Adipocyte (in vitro differentiated cells): ENCODE measurements at regions not wholly inside any gene's neighbourhood (a gene's known extent, or its start where the extent isn't known, plus 50 kb on each side); places are given as distances from the start of the nearest gene placed in this dataset.

Experiments used
- DNase-seq: peaks from one replicate; pipeline ENCODE4 v3.0.0-alpha.2; 2015; ENCODE audit warnings: low read depth
- H3K27me3 ChIP-seq: replicated peaks from 2 replicates; pipeline ENCODE4 v1.7.0; 2013; ENCODE audit warnings: mild to moderate bottlenecking, low read length, moderate library complexity; ENCODE audit not compliant: control insufficient read depth, insufficient read depth
- H3K36me3 ChIP-seq: 2 replicates; pipeline ENCODE4 v1.7.0; 2013; ENCODE audit warnings: low read length, mild to moderate bottlenecking, moderate library complexity; ENCODE audit not compliant: control insufficient read depth, insufficient read depth, severe bottlenecking
- H3K4me1 ChIP-seq: 2 replicates; pipeline ENCODE4 v1.7.0; 2013; ENCODE audit warnings: mild to moderate bottlenecking, low read length, moderate library complexity; ENCODE audit not compliant: control insufficient read depth, insufficient read depth
- H3K4me3 ChIP-seq: 2 replicates; pipeline ENCODE4 v1.7.0; 2013; ENCODE audit warnings: mild to moderate bottlenecking, low read length, moderate library complexity
- H3K9ac ChIP-seq: 2 replicates; pipeline ENCODE4 v1.7.0; 2013; ENCODE audit warnings: mild to moderate bottlenecking, low read length, moderate library complexity
- H3K9me3 ChIP-seq: 2 replicates; pipeline ENCODE4 v1.7.0; 2013; ENCODE audit warnings: mild to moderate bottlenecking, low read length, moderate library complexity; ENCODE audit not compliant: control insufficient read depth

DNA sequence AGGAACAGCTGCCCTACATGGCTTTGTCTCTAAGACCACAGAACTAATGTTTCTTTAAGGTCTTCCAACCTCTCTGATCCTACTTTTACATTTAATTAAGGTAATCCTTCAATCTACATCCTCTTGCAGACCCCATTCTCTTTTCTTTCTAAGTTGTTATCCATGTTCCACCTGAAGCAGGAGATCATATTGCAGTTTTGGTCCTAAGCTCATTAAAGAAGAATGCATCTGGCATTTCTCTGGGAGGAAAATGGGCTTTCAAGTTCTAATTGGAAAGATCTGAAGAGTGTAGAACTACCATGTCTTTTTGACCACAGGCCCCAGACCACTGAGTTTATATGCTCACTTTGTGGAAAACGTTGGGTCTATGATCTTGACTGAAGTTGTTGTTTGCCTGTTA lies 111.2 kb downstream of the SEM1 start:
- no peak for DNase-seq
- H3K27me3 ChIP-seq = no peaks in the 10 kb centered on the region
- H3K4me3 ChIP-seq = no peak overlapping the region

DNA sequence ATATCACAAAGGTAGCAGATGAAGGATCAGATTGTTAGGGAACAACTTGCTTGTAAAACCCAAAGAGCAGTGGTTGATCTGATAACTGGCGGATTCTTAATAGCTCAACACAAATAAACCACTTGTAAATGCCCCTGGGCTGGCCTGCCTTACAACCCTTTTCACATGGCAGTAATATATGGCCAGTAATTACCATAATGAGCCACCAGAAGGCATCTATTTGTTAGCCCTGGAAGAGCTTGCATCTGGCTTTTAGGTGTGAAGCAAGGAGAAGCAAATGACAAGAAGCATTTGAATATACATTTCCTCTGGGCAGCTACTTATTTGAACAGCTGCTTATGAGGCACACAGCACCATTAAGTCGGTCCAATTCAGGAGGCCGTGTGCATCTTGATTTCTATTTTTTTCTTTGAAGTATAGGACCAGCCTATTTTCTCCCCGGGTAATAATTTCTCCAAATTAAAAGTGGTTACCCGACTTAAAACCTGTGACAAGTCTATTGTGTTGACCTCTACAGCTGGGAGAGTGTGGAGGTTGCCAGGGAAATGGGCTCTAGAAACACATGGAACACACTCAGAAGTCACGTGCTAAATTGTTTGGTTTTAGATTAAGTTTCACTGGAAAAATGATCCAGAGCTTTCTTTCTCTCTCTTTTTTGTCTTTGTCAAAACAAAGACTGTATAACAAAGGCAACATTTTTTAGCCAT lies 113.4 kb downstream of the SEM1 start:
- Histone ChIP-seq H3K4me3 (no peak overlapping the region), H3K36me3 (no peaks in the 10 kb centered on the region), H3K9me3 (no peaks in the 10 kb centered on the region), H3K4me1 (no peaks in the 10 kb centered on the region), H3K9ac (no peak overlapping the region), H3K27me3 (peaks cover 6% of the 10 kb centered on the region)
- DNase-seq = peak; percentile 7

More for the DNA sequence above, 111.2 kb downstream of the SEM1 start:
- H3K9ac ChIP-seq = no peak overlapping the region
- H3K9me3 ChIP-seq = no peaks in the 10 kb centered on the region
- H3K36me3 ChIP-seq = no peaks in the 10 kb centered on the region
- no peaks in the 10 kb centered on the region for H3K4me1 ChIP-seq

DNA sequence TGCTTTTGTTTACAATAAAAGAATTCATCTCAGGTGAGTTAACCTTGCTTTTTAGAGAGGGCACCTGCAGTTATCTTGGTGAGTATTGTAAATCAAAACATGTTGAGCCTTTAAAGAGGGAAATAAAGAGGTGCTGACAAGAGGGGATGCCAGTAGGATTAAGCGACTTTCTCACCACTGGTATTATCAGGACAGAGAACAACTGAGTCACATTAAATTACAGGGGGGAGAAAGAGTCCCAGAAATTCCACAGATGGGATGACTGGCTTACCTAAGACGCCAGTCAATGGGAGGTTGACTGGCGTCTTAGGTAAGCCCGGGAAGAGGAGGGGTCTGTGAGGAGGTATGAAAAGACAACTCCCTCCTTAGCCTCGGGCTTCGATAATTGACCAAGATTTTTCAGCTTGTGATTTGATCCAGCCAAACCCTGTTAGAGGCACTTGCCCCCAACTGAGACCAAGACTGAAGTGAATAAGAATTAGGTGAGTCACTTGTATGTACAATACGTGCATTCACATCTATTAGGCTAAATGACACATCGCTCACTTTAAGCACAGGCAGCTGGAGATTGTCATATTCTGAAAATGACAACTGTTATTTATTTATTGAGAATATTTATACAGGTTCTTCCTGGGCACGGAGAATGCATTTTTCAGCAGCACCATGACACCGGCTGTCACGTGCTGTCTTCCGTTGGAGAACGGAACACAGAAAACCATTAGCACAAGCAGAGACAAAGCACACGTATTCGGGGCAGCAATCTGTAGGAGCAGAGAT lies 117.6 kb downstream of the SEM1 start:
- DNase-seq = no peak
- Histone ChIP-seq H3K4me3 (no peak overlapping the region), H3K4me1 (no peaks in the 10 kb centered on the region), H3K27me3 (peaks cover 13% of the 10 kb centered on the region), H3K9ac (no peak overlapping the region), H3K9me3 (no peaks in the 10 kb centered on the region), H3K36me3 (no peaks in the 10 kb centered on the region)

DNA sequence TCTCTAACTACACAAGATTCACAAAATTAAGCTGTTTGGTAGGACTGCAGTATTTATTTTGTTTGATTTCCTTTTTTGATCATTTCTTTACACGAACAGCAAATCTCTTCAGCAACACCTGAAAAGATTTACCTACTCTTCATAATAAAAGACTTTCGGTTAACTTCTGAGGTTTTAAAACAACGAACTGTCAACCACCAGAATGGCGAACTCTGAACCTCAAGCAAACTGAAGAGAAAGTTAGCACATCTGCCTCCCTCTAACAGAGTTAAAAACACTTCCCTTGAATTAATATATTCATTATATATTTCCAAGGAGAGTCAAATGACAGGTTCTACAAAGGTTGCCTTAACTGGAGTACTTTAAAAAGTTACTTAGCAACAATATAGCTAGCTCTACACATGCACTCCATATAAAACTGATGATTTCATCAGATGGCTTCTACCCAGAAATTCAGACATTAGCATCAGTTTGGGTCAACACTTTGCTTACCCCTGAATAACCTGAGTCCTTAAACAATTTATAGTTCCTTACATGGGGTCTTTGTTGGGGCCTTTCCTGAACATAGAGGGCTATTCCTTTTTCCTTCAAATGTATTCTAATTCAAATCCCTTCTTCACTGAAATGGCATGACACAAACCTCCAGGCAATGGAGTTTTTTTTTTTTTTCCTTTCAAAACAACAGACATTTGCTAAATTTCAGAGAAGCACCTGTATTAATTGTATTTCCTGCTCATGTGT lies 118.3 kb downstream of the SEM1 start:
- no peak overlapping the region for H3K4me3 ChIP-seq

DNA sequence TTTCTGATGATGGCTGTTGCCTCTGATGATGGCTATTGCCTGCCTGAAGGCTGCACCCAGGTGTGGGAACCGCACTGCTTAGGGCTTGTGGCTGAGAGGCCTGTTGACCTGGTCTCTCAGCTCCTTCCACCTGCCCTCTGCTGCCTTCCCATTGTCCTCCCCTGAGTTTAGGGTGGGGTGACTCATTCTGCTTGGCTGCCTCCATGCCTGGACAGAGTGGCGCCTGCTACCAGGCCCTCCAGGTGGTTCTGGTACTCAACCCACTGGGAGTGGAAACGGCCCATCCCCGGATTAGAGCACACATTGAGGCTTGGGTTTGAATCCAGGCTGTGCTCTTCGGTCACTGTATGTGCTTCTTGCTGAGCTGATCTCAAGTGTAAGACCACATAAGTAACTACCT lies 120.6 kb downstream of the SEM1 start:
- DNase-seq = no peak
- H3K27me3 ChIP-seq = peaks cover 13% of the 10 kb centered on the region
- no peak overlapping the region for H3K9ac ChIP-seq
- no peak overlapping the region for H3K4me3 ChIP-seq
- H3K4me1 ChIP-seq = no peaks in the 10 kb centered on the region
- no peaks in the 10 kb centered on the region for H3K36me3 ChIP-seq
- H3K9me3 ChIP-seq = no peaks in the 10 kb centered on the region

More for the DNA sequence above, 118.3 kb downstream of the SEM1 start:
- no peaks in the 10 kb centered on the region for H3K36me3 ChIP-seq
- H3K4me1 ChIP-seq = no peaks in the 10 kb centered on the region
- H3K27me3 ChIP-seq = peaks cover 13% of the 10 kb centered on the region
- H3K9ac ChIP-seq = no peak overlapping the region
- DNase-seq = no peak
- no peaks in the 10 kb centered on the region for H3K9me3 ChIP-seq

DNA sequence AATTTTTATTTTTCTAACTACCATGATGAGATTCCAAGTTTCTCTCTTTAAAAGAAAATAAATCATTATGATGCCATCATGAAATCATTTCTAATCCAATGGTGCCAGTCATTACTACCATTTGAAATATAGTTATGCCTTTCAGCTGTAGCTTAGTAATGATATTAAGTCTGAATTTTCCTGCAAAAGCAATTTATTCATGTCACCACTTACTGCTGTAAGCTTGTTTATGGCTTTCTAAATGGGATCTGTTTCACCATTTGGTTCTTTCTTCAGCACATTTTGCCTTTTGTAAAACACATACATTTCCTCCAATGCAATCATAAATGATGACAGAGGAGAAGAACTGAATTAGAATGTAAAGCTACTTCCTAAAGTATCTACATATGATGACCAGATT lies 130.5 kb downstream of the SEM1 start:
- DNase-seq = no peak
- Histone ChIP-seq H3K9me3 (no peaks in the 10 kb centered on the region), H3K27me3 (no peaks in the 10 kb centered on the region), H3K36me3 (no peaks in the 10 kb centered on the region), H3K4me1 (no peaks in the 10 kb centered on the region), H3K4me3 (no peak overlapping the region), H3K9ac (no peak overlapping the region)

DNA sequence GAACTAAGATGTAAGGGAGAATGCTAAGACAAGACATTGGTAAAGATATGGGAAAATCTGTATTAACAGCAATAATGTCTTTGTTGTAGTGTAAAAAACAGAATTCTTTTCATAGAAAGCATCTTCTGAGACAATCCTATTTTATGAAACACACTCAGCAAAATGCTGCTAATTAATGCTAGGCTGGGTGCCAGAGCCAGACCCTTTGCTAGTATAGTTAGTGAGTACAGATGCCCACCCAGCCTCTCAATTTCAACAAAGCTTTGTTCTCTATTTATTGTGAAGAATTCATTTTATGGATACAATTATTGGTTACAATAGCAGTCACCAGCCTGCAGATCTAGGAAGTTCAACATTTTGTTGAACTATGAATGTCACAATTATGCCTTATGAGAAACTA lies 131.0 kb downstream of the SEM1 start:
- no peaks in the 10 kb centered on the region for H3K4me1 ChIP-seq
- H3K9ac ChIP-seq = no peak overlapping the region
- no peak for DNase-seq
- no peaks in the 10 kb centered on the region for H3K9me3 ChIP-seq
- no peak overlapping the region for H3K4me3 ChIP-seq
- H3K27me3 ChIP-seq = no peaks in the 10 kb centered on the region
- no peaks in the 10 kb centered on the region for H3K36me3 ChIP-seq

DNA sequence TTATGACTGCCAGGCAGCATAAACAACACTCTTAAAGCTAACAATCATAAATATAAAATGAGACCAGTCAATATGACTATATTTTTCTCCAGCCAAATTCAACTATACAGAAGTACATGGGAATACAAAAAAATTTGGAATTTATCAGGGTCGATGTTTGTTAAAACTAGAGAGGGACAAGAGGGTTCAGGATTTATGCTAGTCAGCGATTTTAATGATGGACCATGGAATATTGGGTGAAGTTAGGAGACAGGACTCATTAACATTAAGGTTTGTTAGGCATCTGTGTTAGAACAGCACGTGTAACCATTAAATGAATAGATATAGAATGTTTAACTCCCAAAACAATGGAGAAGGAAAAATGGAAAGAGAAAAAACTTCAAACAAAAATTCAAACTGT lies 146.2 kb downstream of the SEM1 start:
- H3K36me3 ChIP-seq = no peaks in the 10 kb centered on the region
- H3K9ac ChIP-seq = no peak overlapping the region
- DNase-seq = no peak
- H3K4me1 ChIP-seq = no peaks in the 10 kb centered on the region
- no peaks in the 10 kb centered on the region for H3K9me3 ChIP-seq
- no peak overlapping the region for H3K4me3 ChIP-seq
- no peaks in the 10 kb centered on the region for H3K27me3 ChIP-seq

DNA sequence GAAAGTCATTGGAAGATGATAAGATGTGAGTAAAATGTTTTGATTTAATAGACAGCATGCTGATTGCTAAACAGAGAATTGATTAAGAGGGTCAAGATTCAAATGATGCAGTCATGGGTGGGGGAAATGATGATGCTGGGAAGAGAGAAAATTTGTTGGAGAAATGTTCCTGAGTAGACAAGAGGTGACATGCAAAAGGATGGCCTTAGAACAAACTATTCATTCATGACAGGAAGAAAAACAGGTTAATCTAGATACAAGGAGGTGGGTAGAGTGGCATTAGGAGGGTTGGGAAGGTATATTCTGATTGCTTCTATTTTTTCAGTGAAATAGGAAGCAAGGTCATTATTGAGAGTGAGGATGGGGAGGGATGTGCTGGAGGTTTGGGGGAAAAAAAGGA lies 146.7 kb downstream of the SEM1 start:
- H3K36me3 ChIP-seq = no peaks in the 10 kb centered on the region
- no peaks in the 10 kb centered on the region for H3K27me3 ChIP-seq
- no peaks in the 10 kb centered on the region for H3K9me3 ChIP-seq
- no peak for DNase-seq
- no peak overlapping the region for H3K4me3 ChIP-seq
- no peaks in the 10 kb centered on the region for H3K4me1 ChIP-seq
- no peak overlapping the region for H3K9ac ChIP-seq

DNA sequence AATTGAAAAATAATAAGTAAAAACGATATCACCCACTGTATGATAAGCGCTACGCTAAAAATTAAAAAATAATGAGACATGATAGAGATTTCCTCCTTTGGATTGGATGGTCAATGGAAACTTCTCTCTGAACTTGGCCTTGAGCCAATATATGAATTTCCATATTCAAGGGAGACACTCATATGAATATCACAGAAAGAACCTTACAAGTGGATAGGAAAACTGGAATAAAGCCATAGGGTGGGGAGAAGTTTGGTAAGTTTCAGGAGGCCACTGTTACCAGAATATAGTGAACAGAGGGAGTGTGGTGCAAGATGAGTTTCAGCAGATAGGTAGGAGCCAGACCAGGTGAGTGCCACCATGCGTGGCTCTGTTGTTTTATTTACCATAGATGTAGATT lies 147.2 kb downstream of the SEM1 start:
- no peaks in the 10 kb centered on the region for H3K9me3 ChIP-seq
- H3K27me3 ChIP-seq = no peaks in the 10 kb centered on the region
- no peak overlapping the region for H3K4me3 ChIP-seq
- DNase-seq = no peak
- H3K9ac ChIP-seq = no peak overlapping the region
- H3K4me1 ChIP-seq = no peaks in the 10 kb centered on the region
- H3K36me3 ChIP-seq = no peaks in the 10 kb centered on the region

DNA sequence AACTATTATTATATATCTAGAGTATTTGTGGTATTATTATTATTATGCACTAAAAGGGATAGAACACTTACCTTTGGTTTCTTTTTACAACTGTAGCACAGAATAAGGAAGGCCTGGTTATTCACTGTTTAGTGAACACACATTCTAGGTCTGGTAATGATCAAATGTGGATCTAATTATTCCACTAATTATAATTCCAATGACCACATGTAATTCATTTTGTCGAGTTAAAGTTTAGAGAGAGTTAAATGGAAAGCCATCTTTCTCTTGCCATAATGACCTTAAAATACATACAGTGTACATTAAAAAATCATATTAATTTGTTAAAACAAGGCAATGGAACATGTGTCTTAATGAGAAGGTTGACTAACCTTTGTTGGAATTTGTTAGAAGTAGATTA lies 147.8 kb downstream of the SEM1 start:
- DNase-seq = no peak
- Histone ChIP-seq H3K4me1 (no peaks in the 10 kb centered on the region), H3K9me3 (no peaks in the 10 kb centered on the region), H3K27me3 (no peaks in the 10 kb centered on the region), H3K36me3 (no peaks in the 10 kb centered on the region), H3K4me3 (no peak overlapping the region), H3K9ac (no peak overlapping the region)
